ENCODE measurements at regions not wholly inside any gene's neighbourhood (a gene's known extent, or its start where the extent isn't known, plus 50 kb on each side); places are given as distances from the start of the nearest gene placed in this dataset.
"Not testable (repeated sequence)": the region's sequence is repeated elsewhere in the genome, so short reads cannot be mapped to it uniquely, and the experiment has no call there.

GRCh38 chr10:3282674-3283017, 110.1 kb upstream of the PITRM1 start:
- no peak for DNase-seq

GRCh38 chr10:3281941-3282673, 109.5 kb upstream of the PITRM1 start:
- no peak for DNase-seq

GRCh38 chr10:3278771-3279170, 106.2 kb upstream of the PITRM1 start:
- no peak for DNase-seq

GRCh38 chr10:3277566-3277965, 105.0 kb upstream of the PITRM1 start:
- DNase-seq, result no peak

GRCh38 chr10:3274414-3274813, 101.8 kb upstream of the PITRM1 start:
- no peak for DNase-seq

- no peak for DNase-seq
Observed at GRCh38 chr10:3273966-3274365, 101.4 kb upstream of the PITRM1 start.

- DNase-seq, result no peak
Observed at GRCh38 chr10:3272300-3272699, 99.7 kb upstream of the PITRM1 start.

GRCh38 chr10:3271354-3272115, 99.0 kb upstream of the PITRM1 start:
- DNase-seq, result no peak

- no peak for DNase-seq
Observed at GRCh38 chr10:3270577-3271316, 98.2 kb upstream of the PITRM1 start.

- no peak for DNase-seq
Observed at GRCh38 chr10:3268025-3268424, 95.4 kb upstream of the PITRM1 start.

GRCh38 chr10:3265088-3265487, 92.5 kb upstream of the PITRM1 start:
- DNase-seq, result no peak

GRCh38 chr10:3264161-3264761, 91.7 kb upstream of the PITRM1 start:
- DNase-seq, result no peak

GRCh38 chr10:3263747-3264146, 91.2 kb upstream of the PITRM1 start:
- DNase-seq, result no peak

GRCh38 chr10:3263082-3263481, 90.5 kb upstream of the PITRM1 start:
- no peak for DNase-seq

- DNase-seq, result no peak
Observed at GRCh38 chr10:3261921-3262320, 89.3 kb upstream of the PITRM1 start.

- no peak for DNase-seq
Observed at GRCh38 chr10:3260066-3260834, 87.7 kb upstream of the PITRM1 start.

- DNase-seq, result no peak
Observed at GRCh38 chr10:3259499-3259898, 86.9 kb upstream of the PITRM1 start.

- DNase-seq, result no peak
Observed at GRCh38 chr10:3258394-3258793, 85.8 kb upstream of the PITRM1 start.

GRCh38 chr10:3255616-3256015, 83.0 kb upstream of the PITRM1 start:
- no peak for DNase-seq

GRCh38 chr10:3255075-3255474, 82.5 kb upstream of the PITRM1 start:
- DNase-seq, result no peak

- DNase-seq, result not testable (repeated sequence)
Observed at GRCh38 chr10:3253974-3254373, 81.4 kb upstream of the PITRM1 start.

- DNase-seq, result no peak
Observed at GRCh38 chr10:3251172-3251571, 78.6 kb upstream of the PITRM1 start.
